SU-DHL-6 (cell line): ENCODE measurements at regions not wholly inside any gene's neighbourhood (a gene's known extent, or its start where the extent isn't known, plus 50 kb on each side); places are given as distances from the start of the nearest gene placed in this dataset.

ENCODE experiments used
- H2AFZ ChIP-seq: fragments of 200-600 bp; sonication (generic); 2 replicates; pipeline ENCODE4 v1.6.1; 2014; ENCODE audit warnings: low read depth, mild to moderate bottlenecking, moderate library complexity, mixed read lengths, antibody characterized with exemption, low read length; ENCODE audit not compliant: severe bottlenecking
- H3F3A ChIP-seq: fragments of 200-600 bp; shearing (Covaris generic); 2 replicates; pipeline ENCODE4 v1.6.0; 2016; ENCODE audit warnings: antibody characterized with exemption, mild to moderate bottlenecking; ENCODE audit not compliant: insufficient read depth
- H3K27ac ChIP-seq: fragments of 200-600 bp; sonication (generic); 2 replicates; pipeline ENCODE4 v1.5.1; 2016; ENCODE audit warnings: low read depth, mild to moderate bottlenecking, low read length, moderate library complexity, mixed read lengths
- H3K27me3 ChIP-seq: fragments of 200-600 bp; sonication (generic), shearing (Covaris generic); 2 replicates; pipeline ENCODE4 v1.6.0; 2014; ENCODE audit warnings: mild to moderate bottlenecking, low read length
- H3K36me3 ChIP-seq: fragments of 200-600 bp; sonication (generic); 2 replicates; pipeline ENCODE4 v1.6.1; 2014; ENCODE audit warnings: mild to moderate bottlenecking, low read length, mixed read lengths
- H3K4me2 ChIP-seq: fragments of 300-600, 200-600 bp; shearing (Covaris generic), sonication (generic); 2 replicates; pipeline ENCODE4 v1.6.0; 2014; ENCODE audit warnings: low read length, low read depth, mild to moderate bottlenecking; ENCODE audit not compliant: poor library complexity, severe bottlenecking
- H3K4me3 ChIP-seq: fragments of 200-600 bp; sonication (generic); 2 replicates; pipeline ENCODE4 v1.5.1; 2014; ENCODE audit warnings: antibody characterized with exemption, low read length, mild to moderate bottlenecking, mixed read lengths; ENCODE audit not compliant: insufficient read depth, poor library complexity, severe bottlenecking
- H3K79me2 ChIP-seq: fragments of 200-600 bp; sonication (generic); 2 replicates; pipeline ENCODE4 v1.6.1; 2014; ENCODE audit warnings: mild to moderate bottlenecking, low read length, moderate library complexity; ENCODE audit not compliant: insufficient read depth
- H3K9ac ChIP-seq: fragments of 200-600 bp; sonication (generic); 2 replicates; pipeline ENCODE4 v1.7.0; 2014; ENCODE audit warnings: mild to moderate bottlenecking, low read length
- H3K9me2 ChIP-seq: fragments of 200-600 bp; sonication (generic); replicated peaks from 2 replicates; pipeline ENCODE4 v1.6.1; 2014; ENCODE audit warnings: low read length; ENCODE audit not compliant: insufficient read depth
- H3K9me3 ChIP-seq: fragments of 200-600 bp; sonication (generic); 2 replicates; pipeline ENCODE4 v1.6.1; 2014; ENCODE audit warnings: low read length, mixed read lengths; ENCODE audit not compliant: insufficient read depth
- H4K20me1 ChIP-seq: fragments of 200-600 bp; sonication (generic); 2 replicates; pipeline ENCODE4 v1.6.1; 2014; ENCODE audit warnings: low read depth, mild to moderate bottlenecking, antibody characterized with exemption, low read length, moderate library complexity, mixed read lengths
- CTCF ChIP-seq: fragments of 200-600 bp; sonication (generic); IDR thresholded peaks from one replicate; pipeline ENCODE4 v1.5.1; 2017; ENCODE audit warnings: antibody characterized with exemption, mild to moderate bottlenecking, low read length, moderate library complexity; ENCODE audit not compliant: insufficient read depth, poor library complexity, severe bottlenecking
- EZH2phosphoT487 ChIP-seq: fragments of 200-600 bp; sonication (generic), shearing (Covaris generic); conservative IDR thresholded peaks from 2 replicates; pipeline ENCODE4 v1.6.1; 2018; ENCODE audit warnings: mild to moderate bottlenecking, antibody characterized with exemption, low read length, moderate library complexity, mixed read lengths

GRCh38 chr18:35777039-35777438, 195.4 kb upstream of the RMP24 start:
- H3K27me3 ChIP-seq: no peaks in the 10 kb centered on the region
- H3K9me3 ChIP-seq: no peaks in the 10 kb centered on the region
- H3K27ac ChIP-seq: no peak overlapping the region
- H3K4me3 ChIP-seq: no peak overlapping the region
- H3K4me2 ChIP-seq: no peak overlapping the region
- no peaks in the 10 kb centered on the region for H3F3A ChIP-seq
- H4K20me1 ChIP-seq: no peaks in the 10 kb centered on the region
- no peaks in the 10 kb centered on the region for H3K9me2 ChIP-seq
- no peak overlapping the region for H2AFZ ChIP-seq
- no peaks in the 10 kb centered on the region for H3K79me2 ChIP-seq
- no peak overlapping the region for H3K9ac ChIP-seq
- no peak for TF ChIP-seq EZH2phosphoT487
- TF ChIP-seq CTCF: peak; percentile 34
- no peaks in the 10 kb centered on the region for H3K36me3 ChIP-seq

- H2AFZ ChIP-seq: no peak overlapping the region
- H3K9me2 ChIP-seq: no peaks in the 10 kb centered on the region
- no peaks in the 10 kb centered on the region for H3K9me3 ChIP-seq
- no peaks in the 10 kb centered on the region for H3F3A ChIP-seq
- TF ChIP-seq CTCF (no peak), EZH2phosphoT487 (no peak)
- H3K27me3 ChIP-seq: no peaks in the 10 kb centered on the region
- H3K9ac ChIP-seq: no peak overlapping the region
- no peak overlapping the region for H3K4me3 ChIP-seq
- H3K4me2 ChIP-seq: no peak overlapping the region
- no peaks in the 10 kb centered on the region for H4K20me1 ChIP-seq
- H3K79me2 ChIP-seq: no peaks in the 10 kb centered on the region
- no peaks in the 10 kb centered on the region for H3K36me3 ChIP-seq
- no peak overlapping the region for H3K27ac ChIP-seq
These were observed 193.4 kb upstream of the RMP24 start for GRCh38 chr18:35778850-35779627.

- no peaks in the 10 kb centered on the region for H3K36me3 ChIP-seq
- H3K4me3 ChIP-seq: no peak overlapping the region
- no peak overlapping the region for H3K9ac ChIP-seq
- H3K4me2 ChIP-seq: no peak overlapping the region
- no peak for TF ChIP-seq EZH2phosphoT487
- no peak for TF ChIP-seq CTCF
- no peak overlapping the region for H2AFZ ChIP-seq
- H3K79me2 ChIP-seq: no peaks in the 10 kb centered on the region
- H3K27me3 ChIP-seq: no peaks in the 10 kb centered on the region
- H3K27ac ChIP-seq: no peak overlapping the region
- no peaks in the 10 kb centered on the region for H4K20me1 ChIP-seq
- H3F3A ChIP-seq: no peaks in the 10 kb centered on the region
- H3K9me3 ChIP-seq: no peaks in the 10 kb centered on the region
- H3K9me2 ChIP-seq: no peaks in the 10 kb centered on the region
These were observed 191.5 kb upstream of the RMP24 start for GRCh38 chr18:35780937-35781336.
